Breast epithelium (tissue), 4 donors: ENCODE measurements at regions not wholly inside any gene's neighbourhood (a gene's known extent, or its start where the extent isn't known, plus 50 kb on each side); places are given as distances from the start of the nearest gene placed in this dataset.

Experiments
- DNase-seq, 2 donors: peaks; one replicate each; pipeline ENCODE4 v3.0.0-alpha.2; 2019; ENCODE audit warnings: low spot score in 2 of 2
- H3K27ac ChIP-seq, 2 donors: fragments of 200-600 bp; sonication (generic) in 1 of 2; one replicate each; pipeline ENCODE4 v1.5.1; 2016 to 2019; ENCODE audit warnings: mild to moderate bottlenecking in 1 of 2
- H3K27me3 ChIP-seq, 2 donors: fragments of 200-600 bp; sonication (generic) in 1 of 2; one replicate each; pipeline versions ENCODE4 v1.5.1 to v1.6.0; 2017 to 2019; ENCODE audit warnings: control low read depth in 1 of 2, mild to moderate bottlenecking in 1 of 2
- H3K36me3 ChIP-seq: fragments of 200-600 bp; one replicate; pipeline ENCODE4 v1.5.1; 2019
- H3K4me1 ChIP-seq, 2 donors: fragments of 200-600 bp; sonication (generic); one replicate each; pipeline ENCODE4 v1.5.1; 2016 to 2019; ENCODE audit warnings: control low read depth in 1 of 2
- H3K4me3 ChIP-seq, 3 donors: fragments of 200-600 bp; sonication (generic); 1 replicate in 2 of 3; 2 replicates in 1 of 3; pipeline ENCODE4 v1.5.1; 2016 to 2019; ENCODE audit warnings: mild to moderate bottlenecking in 3 of 3, moderate library complexity in 2 of 3
- H3K9me3 ChIP-seq, 2 donors: fragments of 200-600 bp; sonication (generic) in 1 of 2; one replicate each; pipeline ENCODE4 v1.5.1; 2016 to 2019; ENCODE audit warnings: control low read depth in 1 of 2
- POLR2A ChIP-seq: fragments of 450-650 bp; IDR thresholded peaks from one replicate; pipeline ENCODE4 v1.6.1; 2016; ENCODE audit warnings: antibody characterized with exemption, mild to moderate bottlenecking, moderate library complexity
- POLR2AphosphoS5 ChIP-seq, 3 donors: sonication (generic); formaldehyde crosslinking; IDR thresholded peaks; one replicate each; pipeline ENCODE4 v1.6.1; 2017; ENCODE audit warnings: antibody characterized with exemption in 3 of 3
- intact Hi-C: fragments of 100-400 bp; cut with DNase I; formaldehyde crosslinking; loops from one replicate; pipeline ENCODE4 v1.15.1; 2023; ENCODE audit warnings: low total_unique reads
- TF ChIP-seq, protein P1 (sequence below), 3 donors: fragments of 450-650 bp; IDR thresholded peaks; one replicate each; pipeline ENCODE4 v1.5.1; 2016 to 2017; ENCODE audit warnings: antibody characterized with exemption in 3 of 3, mild to moderate bottlenecking in 3 of 3, moderate library complexity in 3 of 3

GRCh38 chr5:117411701-117412100 is 837.1 kb upstream of the SEMA6A start:
- Histone ChIP-seq H3K36me3 (no peaks in the 10 kb centered on the region), H3K27ac (no peak overlapping the region), H3K9me3 (no peaks in the 10 kb centered on the region), H3K27me3 (no peaks in the 10 kb centered on the region), H3K4me1 (no peaks in the 10 kb centered on the region), H3K4me3 (no peak overlapping the region)
- no peak for TF ChIP-seq POLR2AphosphoS5 (IDR thresholded peaks at IDR 0.05)
- TF ChIP-seq, protein P1, sequence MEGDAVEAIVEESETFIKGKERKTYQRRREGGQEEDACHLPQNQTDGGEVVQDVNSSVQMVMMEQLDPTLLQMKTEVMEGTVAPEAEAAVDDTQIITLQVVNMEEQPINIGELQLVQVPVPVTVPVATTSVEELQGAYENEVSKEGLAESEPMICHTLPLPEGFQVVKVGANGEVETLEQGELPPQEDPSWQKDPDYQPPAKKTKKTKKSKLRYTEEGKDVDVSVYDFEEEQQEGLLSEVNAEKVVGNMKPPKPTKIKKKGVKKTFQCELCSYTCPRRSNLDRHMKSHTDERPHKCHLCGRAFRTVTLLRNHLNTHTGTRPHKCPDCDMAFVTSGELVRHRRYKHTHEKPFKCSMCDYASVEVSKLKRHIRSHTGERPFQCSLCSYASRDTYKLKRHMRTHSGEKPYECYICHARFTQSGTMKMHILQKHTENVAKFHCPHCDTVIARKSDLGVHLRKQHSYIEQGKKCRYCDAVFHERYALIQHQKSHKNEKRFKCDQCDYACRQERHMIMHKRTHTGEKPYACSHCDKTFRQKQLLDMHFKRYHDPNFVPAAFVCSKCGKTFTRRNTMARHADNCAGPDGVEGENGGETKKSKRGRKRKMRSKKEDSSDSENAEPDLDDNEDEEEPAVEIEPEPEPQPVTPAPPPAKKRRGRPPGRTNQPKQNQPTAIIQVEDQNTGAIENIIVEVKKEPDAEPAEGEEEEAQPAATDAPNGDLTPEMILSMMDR (IDR thresholded peaks at IDR 0.05): no peak
- no peak for TF ChIP-seq POLR2A
- intact Hi-C loops: no loop called here
- no peak for DNase-seq

DNA sequence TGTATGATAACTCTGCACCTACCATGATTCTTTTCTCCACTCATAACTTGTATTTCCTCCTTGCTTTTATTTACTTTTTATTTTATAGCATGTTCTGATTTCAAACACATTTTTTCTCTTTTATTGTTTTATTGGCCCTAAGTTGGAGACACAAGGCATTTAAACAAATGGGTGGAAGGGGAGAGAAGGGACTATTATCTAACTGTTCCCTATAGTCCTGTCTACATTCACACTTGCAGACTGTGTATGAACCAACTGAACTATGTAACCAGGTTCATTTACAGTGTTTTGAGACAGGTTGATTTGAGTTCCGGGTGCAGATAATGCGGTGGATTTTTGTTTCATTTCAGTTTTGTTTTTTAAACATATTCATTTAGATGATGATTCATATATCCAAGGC is 830.6 kb upstream of the SEMA6A start:
- DNase-seq: no peak
- H3K27me3 ChIP-seq: no peaks in the 10 kb centered on the region
- H3K9me3 ChIP-seq: no peaks in the 10 kb centered on the region
- no peaks in the 10 kb centered on the region for H3K36me3 ChIP-seq
- H3K4me1 ChIP-seq: no peaks in the 10 kb centered on the region
- no peak overlapping the region for H3K4me3 ChIP-seq
- TF ChIP-seq, protein P1 (IDR thresholded peaks at IDR 0.05): no peak
- TF ChIP-seq POLR2A (no peak), POLR2AphosphoS5 (IDR thresholded peaks at IDR 0.05) (no peak)
- H3K27ac ChIP-seq: no peak overlapping the region
- intact Hi-C loops: no loop called here

DNA sequence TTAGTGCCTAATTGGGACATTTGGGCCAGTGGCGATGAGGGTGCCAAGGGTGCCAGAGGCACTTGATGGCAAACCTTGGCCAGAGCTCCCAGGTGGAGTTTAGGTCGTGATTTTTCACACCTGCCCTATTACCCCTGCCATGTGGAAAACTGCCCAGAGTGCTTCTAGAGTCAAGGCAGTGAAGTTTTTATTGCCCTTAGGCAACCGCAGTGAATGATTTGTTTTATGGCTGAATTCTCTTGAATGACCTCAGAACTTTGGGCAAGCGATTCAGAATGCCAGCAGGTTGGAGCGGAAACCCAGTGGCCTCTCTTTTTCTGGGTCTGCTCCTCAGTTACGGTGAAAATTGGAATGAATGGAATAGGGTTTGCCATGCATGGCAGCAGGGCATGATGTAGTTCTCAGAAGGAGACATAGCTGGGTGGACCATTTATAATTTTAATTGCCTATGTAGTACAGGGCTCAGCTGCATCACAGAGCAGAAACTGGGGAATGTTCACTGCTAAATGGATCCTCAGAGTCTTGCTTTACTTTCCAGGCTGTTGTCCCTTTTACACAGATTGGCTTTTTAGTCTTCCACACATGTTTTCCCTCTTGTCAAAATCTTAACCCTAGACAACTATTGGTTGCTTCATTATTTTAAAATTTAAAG is 820.0 kb upstream of the SEMA6A start:
- intact Hi-C loops: no loop called here
- Histone ChIP-seq H3K36me3 (no peaks in the 10 kb centered on the region), H3K4me3 (no peak overlapping the region), H3K9me3 (no peaks in the 10 kb centered on the region), H3K27me3 (no peaks in the 10 kb centered on the region), H3K4me1 (no peaks in the 10 kb centered on the region), H3K27ac (no peak overlapping the region)
- TF ChIP-seq POLR2AphosphoS5 (IDR thresholded peaks at IDR 0.05) (no peak), POLR2A (no peak)
- TF ChIP-seq, protein P1 (IDR thresholded peaks at IDR 0.05): no peak
- no peak for DNase-seq

- Histone ChIP-seq H3K4me3 (no peak overlapping the region), H3K36me3 (no peaks in the 10 kb centered on the region), H3K9me3 (no peaks in the 10 kb centered on the region), H3K4me1 (no peaks in the 10 kb centered on the region), H3K27me3 (no peaks in the 10 kb centered on the region), H3K27ac (no peak overlapping the region)
- TF ChIP-seq POLR2AphosphoS5 (IDR thresholded peaks at IDR 0.05): no peak
- TF ChIP-seq, protein P1 (IDR thresholded peaks at IDR 0.05): no peak
- no peak for TF ChIP-seq POLR2A
- intact Hi-C loops: no loop called here
- no peak for DNase-seq
Measured at GRCh38 chr5:117393125-117393524, 818.5 kb upstream of the SEMA6A start.

GRCh38 chr5:117380316-117380715 is 805.7 kb upstream of the SEMA6A start:
- Histone ChIP-seq H3K9me3 (no peaks in the 10 kb centered on the region), H3K27me3 (no peaks in the 10 kb centered on the region), H3K27ac (no peak overlapping the region), H3K4me3 (no peak overlapping the region), H3K36me3 (no peaks in the 10 kb centered on the region), H3K4me1 (no peaks in the 10 kb centered on the region)
- no peak for DNase-seq
- TF ChIP-seq POLR2AphosphoS5 (IDR thresholded peaks at IDR 0.05): no peak
- no peak for TF ChIP-seq POLR2A
- TF ChIP-seq, protein P1 (IDR thresholded peaks at IDR 0.05): no peak
- intact Hi-C loops: no loop called here
